GM10266 (cell line): ENCODE measurements at regions not wholly inside any gene's neighbourhood (a gene's known extent, or its start where the extent isn't known, plus 50 kb on each side); places are given as distances from the start of the nearest gene placed in this dataset.
"Not testable (repeated sequence)": the region's sequence is repeated elsewhere in the genome, so short reads cannot be mapped to it uniquely, and the experiment has no call there.

Source experiments
- DNase-seq: peaks from one replicate; pipeline ENCODE4 v3.0.0; 2012; ENCODE audit errors: extremely low spot score
- CTCF ChIP-seq: IDR thresholded peaks from 2 replicates; pipeline ENCODE4 v1.5.1; 2012; ENCODE audit warnings: mild to moderate bottlenecking, low read depth; ENCODE audit not compliant: control insufficient read depth, insufficient read depth; ENCODE audit errors: missing control alignments

GRCh38 chr5:99471178-99471577 is 542.4 kb upstream of the CHD1 start:
- not testable (repeated sequence) for DNase-seq

- not testable (repeated sequence) for DNase-seq
These were observed 541.8 kb upstream of the CHD1 start for GRCh38 chr5:99470636-99471035.

GRCh38 chr5:99460701-99461100 is 531.9 kb upstream of the CHD1 start:
- DNase-seq: no peak
- TF ChIP-seq CTCF: no peak

GRCh38 chr5:99453196-99453595 is 524.4 kb upstream of the CHD1 start:
- TF ChIP-seq CTCF: no peak

GRCh38 chr5:99449786-99450185 is 521.0 kb upstream of the CHD1 start:
- DNase-seq: no peak
- no peak for TF ChIP-seq CTCF

More at GRCh38 chr5:99453196-99453595, 524.4 kb upstream of the CHD1 start:
- no peak for DNase-seq

GRCh38 chr5:99445805-99446204 is 517.0 kb upstream of the CHD1 start:
- TF ChIP-seq CTCF: no peak
- DNase-seq: no peak

GRCh38 chr5:99441235-99441634 is 512.4 kb upstream of the CHD1 start:
- TF ChIP-seq CTCF: no peak
- no peak for DNase-seq

- TF ChIP-seq CTCF: no peak
- DNase-seq: no peak
These were observed 509.8 kb upstream of the CHD1 start for GRCh38 chr5:99438619-99439018.
